D721Med (cell line): ENCODE measurements at regions not wholly inside any gene's neighbourhood (a gene's known extent, or its start where the extent isn't known, plus 50 kb on each side); places are given as distances from the start of the nearest gene placed in this dataset.

ENCODE experiments used
- DNase-seq: peaks from one replicate; pipeline ENCODE4 v3.0.0; 2011; ENCODE audit warnings: low spot score; ENCODE audit not compliant: insufficient read length
- FAIRE-seq: peaks from 2 replicates; lab custom pipeline; 2011; peaks lifted over from hg19 to GRCh38; lab: Jason Lieb, UNC
- CTCF ChIP-seq: IDR thresholded peaks from 2 replicates; pipeline ENCODE4 v1.5.1; 2012; ENCODE audit warnings: mild to moderate bottlenecking, control low read depth; ENCODE audit not compliant: insufficient read depth; ENCODE audit errors: missing control alignments

GRCh38 chr16:79484237-79484636 is 116.3 kb downstream of the MAF start:
- no peak for DNase-seq
- TF ChIP-seq CTCF, result no peak
- FAIRE-seq, result no peak

- no peak for FAIRE-seq
- TF ChIP-seq CTCF, result no peak
- no peak for DNase-seq
Measured at GRCh38 chr16:79483336-79483735, 117.2 kb downstream of the MAF start.

GRCh38 chr16:79482011-79482410 is 118.5 kb downstream of the MAF start:
- DNase-seq (no peak), FAIRE-seq (no peak)
- TF ChIP-seq CTCF, result no peak

- TF ChIP-seq CTCF, result no peak
- no peak for FAIRE-seq
- no peak for DNase-seq
Measured at GRCh38 chr16:79480929-79481328, 119.6 kb downstream of the MAF start.

- FAIRE-seq, result no peak
- TF ChIP-seq CTCF, result no peak
- DNase-seq, result no peak
Measured at GRCh38 chr16:79480056-79480455, 120.5 kb downstream of the MAF start.

- FAIRE-seq (no peak), DNase-seq (no peak)
- no peak for TF ChIP-seq CTCF
Measured at GRCh38 chr16:79476580-79476979, 124.0 kb downstream of the MAF start.

GRCh38 chr16:79475841-79476240 is 124.7 kb downstream of the MAF start:
- no peak for FAIRE-seq
- DNase-seq, result no peak
- no peak for TF ChIP-seq CTCF
